ENCODE measurements at regions not wholly inside any gene's neighbourhood (a gene's known extent, or its start where the extent isn't known, plus 50 kb on each side); places are given as distances from the start of the nearest gene placed in this dataset.

DNA sequence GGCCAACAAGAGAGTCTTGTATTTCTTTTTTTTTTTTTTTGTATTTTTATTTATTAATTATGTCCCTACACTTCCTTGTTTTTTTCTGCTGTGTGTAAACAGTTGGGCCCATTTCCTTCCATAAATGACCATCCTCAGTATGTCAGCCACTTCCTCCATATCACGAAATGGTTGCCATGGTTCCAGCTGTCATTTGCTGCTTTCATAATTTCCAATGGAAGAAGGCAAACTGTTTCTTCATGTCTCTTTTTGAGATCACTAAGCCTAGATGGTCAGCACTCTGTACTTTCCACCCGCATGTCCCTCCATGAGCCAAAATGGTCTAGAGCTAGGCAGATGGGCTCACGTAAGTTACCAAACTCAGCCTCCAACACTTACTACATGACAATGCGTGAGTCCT lies 133.5 kb upstream of the FOXF1 start:
- H3K4me3 Mint-ChIP-seq: no peak overlapping the region
- H3K36me3 Mint-ChIP-seq (ENCODE audit: low read depth): no peaks in the 10 kb centered on the region
- H3K27me3 Mint-ChIP-seq (ENCODE audit: insufficient read depth): peaks cover 8% of the 10 kb centered on the region
- TF ChIP-seq, protein P1, sequence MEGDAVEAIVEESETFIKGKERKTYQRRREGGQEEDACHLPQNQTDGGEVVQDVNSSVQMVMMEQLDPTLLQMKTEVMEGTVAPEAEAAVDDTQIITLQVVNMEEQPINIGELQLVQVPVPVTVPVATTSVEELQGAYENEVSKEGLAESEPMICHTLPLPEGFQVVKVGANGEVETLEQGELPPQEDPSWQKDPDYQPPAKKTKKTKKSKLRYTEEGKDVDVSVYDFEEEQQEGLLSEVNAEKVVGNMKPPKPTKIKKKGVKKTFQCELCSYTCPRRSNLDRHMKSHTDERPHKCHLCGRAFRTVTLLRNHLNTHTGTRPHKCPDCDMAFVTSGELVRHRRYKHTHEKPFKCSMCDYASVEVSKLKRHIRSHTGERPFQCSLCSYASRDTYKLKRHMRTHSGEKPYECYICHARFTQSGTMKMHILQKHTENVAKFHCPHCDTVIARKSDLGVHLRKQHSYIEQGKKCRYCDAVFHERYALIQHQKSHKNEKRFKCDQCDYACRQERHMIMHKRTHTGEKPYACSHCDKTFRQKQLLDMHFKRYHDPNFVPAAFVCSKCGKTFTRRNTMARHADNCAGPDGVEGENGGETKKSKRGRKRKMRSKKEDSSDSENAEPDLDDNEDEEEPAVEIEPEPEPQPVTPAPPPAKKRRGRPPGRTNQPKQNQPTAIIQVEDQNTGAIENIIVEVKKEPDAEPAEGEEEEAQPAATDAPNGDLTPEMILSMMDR (conservative IDR thresholded peaks at IDR 0.05): no peak
- H3K36me3 ChIP-seq (ENCODE audit: control insufficient read depth, insufficient read depth, low read length): no peaks in the 10 kb centered on the region
- H3K9me3 Mint-ChIP-seq: peaks cover 13% of the 10 kb centered on the region
- peaks cover 4% of the 10 kb centered on the region for H3K4me1 Mint-ChIP-seq
- H3K27ac ChIP-seq (ENCODE audit: low read depth, low read length): no peak overlapping the region
- no peaks in the 10 kb centered on the region for H3K9me3 ChIP-seq (ENCODE audit: control insufficient read depth, low read length)
- no peak overlapping the region for H3K27ac Mint-ChIP-seq
- 96% methylated on average over 4 of the region's 4 CpGs for WGBS, 2 experiments (ENCODE audit: insufficient coverage in 1 of 2, insufficient read length in 1 of 2)
- H3K4me1 ChIP-seq (ENCODE audit: control insufficient read depth, insufficient read depth, low read length): no peaks in the 10 kb centered on the region
- H3K4me3 ChIP-seq (ENCODE audit: low read length): no peak overlapping the region
- no peaks in the 10 kb centered on the region for H3K27me3 ChIP-seq (ENCODE audit: control insufficient read depth, insufficient read depth, low read length, poor library complexity, severe bottlenecking)
- H3K9ac ChIP-seq (ENCODE audit: extremely low read depth, low read length, poor library complexity, severe bottlenecking): no peak overlapping the region
- DNase-seq: no peak

DNA sequence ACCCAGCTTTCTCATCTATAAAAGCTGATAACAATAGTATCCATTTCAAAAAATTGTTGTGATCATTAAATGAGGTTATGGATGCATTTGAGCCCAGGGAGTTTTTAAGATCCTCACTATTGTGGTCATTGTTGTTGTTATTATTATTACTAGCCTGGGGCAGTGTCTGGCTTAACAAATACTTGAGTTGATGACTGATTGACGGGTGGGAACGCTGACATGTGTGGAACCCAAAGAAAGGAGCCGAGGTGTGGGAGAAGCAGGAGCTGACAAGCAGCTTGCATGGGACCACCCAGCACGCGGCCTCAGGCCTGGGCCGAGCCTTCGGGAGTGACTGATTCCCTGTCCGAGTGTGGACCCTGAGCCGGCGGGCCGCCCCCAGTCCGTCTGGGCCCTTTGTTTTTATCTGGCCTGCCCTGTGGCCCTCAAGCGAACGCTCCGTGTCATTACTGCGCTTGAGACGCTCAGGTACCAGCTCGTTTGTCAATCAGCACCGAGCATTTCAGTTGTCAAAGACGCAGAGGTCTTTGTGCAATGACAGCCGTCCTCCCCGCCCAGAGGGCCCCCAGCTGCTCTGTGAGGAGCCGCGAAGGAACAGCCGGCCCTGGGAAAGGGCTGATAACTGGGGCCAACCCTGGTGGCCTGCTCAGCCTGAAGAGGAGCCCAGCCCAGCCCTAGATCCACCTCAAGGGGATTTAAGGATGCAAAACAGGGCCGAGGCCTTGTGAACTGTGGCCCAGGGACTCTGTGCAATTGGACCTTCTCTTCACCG lies 132.9 kb upstream of the FOXF1 start:
- no peak overlapping the region for H3K4me3 ChIP-seq (ENCODE audit: low read length)
- H3K9me3 ChIP-seq (ENCODE audit: control insufficient read depth, low read length): no peaks in the 10 kb centered on the region
- no peak for DNase-seq
- TF ChIP-seq, protein P1 (conservative IDR thresholded peaks at IDR 0.05): no peak
- H3K9ac ChIP-seq (ENCODE audit: extremely low read depth, low read length, poor library complexity, severe bottlenecking): no peak overlapping the region
- Mint-ChIP-seq H3K4me3 (no peak overlapping the region), H3K27me3 (ENCODE audit: insufficient read depth) (peaks cover 8% of the 10 kb centered on the region), H3K4me1 (peaks cover 4% of the 10 kb centered on the region), H3K9me3 (peaks cover 13% of the 10 kb centered on the region), H3K36me3 (ENCODE audit: low read depth) (no peaks in the 10 kb centered on the region), H3K27ac (no peak overlapping the region)
- no peaks in the 10 kb centered on the region for H3K4me1 ChIP-seq (ENCODE audit: control insufficient read depth, insufficient read depth, low read length)
- WGBS, 2 experiments (ENCODE audit: insufficient coverage in 1 of 2, insufficient read length in 1 of 2): 84 to 92% methylated on average over 25 to 27 of the region's 27 CpGs
- H3K27me3 ChIP-seq (ENCODE audit: control insufficient read depth, insufficient read depth, low read length, poor library complexity, severe bottlenecking): no peaks in the 10 kb centered on the region
- H3K36me3 ChIP-seq (ENCODE audit: control insufficient read depth, insufficient read depth, low read length): no peaks in the 10 kb centered on the region
- H3K27ac ChIP-seq (ENCODE audit: low read depth, low read length): peak overlapping the region; percentile 76

DNA sequence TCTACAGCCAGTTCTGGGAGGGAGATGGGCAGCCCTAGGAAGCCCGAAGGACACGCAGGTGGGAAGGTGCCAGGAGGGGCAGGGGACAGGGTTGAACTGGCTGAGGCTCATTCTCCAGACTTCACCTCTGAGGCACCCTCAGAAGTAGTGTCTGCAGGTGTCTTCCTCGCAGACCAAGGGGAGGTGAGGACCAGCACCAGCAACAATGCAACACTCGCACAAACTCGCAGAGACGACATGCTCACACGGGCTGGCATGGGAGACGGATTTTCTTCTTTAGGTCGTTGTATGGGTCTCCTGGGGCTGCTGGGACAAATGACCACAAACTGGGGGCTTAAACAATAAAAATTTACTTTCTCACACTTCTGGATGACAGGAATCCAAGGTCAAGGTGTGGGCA lies 132.2 kb upstream of the FOXF1 start:
- no peaks in the 10 kb centered on the region for H3K4me1 ChIP-seq (ENCODE audit: control insufficient read depth, insufficient read depth, low read length)
- H3K36me3 ChIP-seq (ENCODE audit: control insufficient read depth, insufficient read depth, low read length): no peaks in the 10 kb centered on the region
- no peaks in the 10 kb centered on the region for H3K36me3 Mint-ChIP-seq (ENCODE audit: low read depth)
- no peak overlapping the region for H3K4me3 Mint-ChIP-seq
- peaks cover 8% of the 10 kb centered on the region for H3K27me3 Mint-ChIP-seq (ENCODE audit: insufficient read depth)
- no peaks in the 10 kb centered on the region for H3K9me3 ChIP-seq (ENCODE audit: control insufficient read depth, low read length)
- H3K9me3 Mint-ChIP-seq: peaks cover 13% of the 10 kb centered on the region
- no peak overlapping the region for H3K27ac ChIP-seq (ENCODE audit: low read depth, low read length)
- H3K27me3 ChIP-seq (ENCODE audit: control insufficient read depth, insufficient read depth, low read length, poor library complexity, severe bottlenecking): no peaks in the 10 kb centered on the region
- DNase-seq: no peak
- TF ChIP-seq, protein P1 (conservative IDR thresholded peaks at IDR 0.05): no peak
- H3K9ac ChIP-seq (ENCODE audit: extremely low read depth, low read length, poor library complexity, severe bottlenecking): no peak overlapping the region
- 94 to 96% methylated on average over 8 to 9 of the region's 9 CpGs for WGBS, 2 experiments (ENCODE audit: insufficient coverage in 1 of 2, insufficient read length in 1 of 2)
- H3K4me3 ChIP-seq (ENCODE audit: low read length): no peak overlapping the region
- peaks cover 4% of the 10 kb centered on the region for H3K4me1 Mint-ChIP-seq
- H3K27ac Mint-ChIP-seq: no peak overlapping the region

All from endodermal cell (in vitro differentiated cells).